HepG2 (cell line): ENCODE measurements at regions not wholly inside any gene's neighbourhood (a gene's known extent, or its start where the extent isn't known, plus 50 kb on each side); places are given as distances from the start of the nearest gene placed in this dataset.

ENCODE experiments used
- AKNA ChIP-seq: sonication (generic); formaldehyde crosslinking; IDR thresholded peaks from 2 replicates; pipeline ENCODE4 v1.4.0; 2020; ENCODE audit warnings: missing genetic modification reagents, borderline replicate concordance
- ARNTL ChIP-seq: sonication (generic); formaldehyde crosslinking; IDR thresholded peaks from 2 replicates; pipeline ENCODE4 v1.4.0; 2020; ENCODE audit warnings: mild to moderate bottlenecking, missing genetic modification reagents
- CHD2 ChIP-seq: IDR thresholded peaks from 2 replicates; pipeline ENCODE4 v1.6.1; 2011; ENCODE audit warnings: low read depth, low read length, improper control_type of control experiment
- DPF2 ChIP-seq: sonication (generic); formaldehyde crosslinking; IDR thresholded peaks from 2 replicates; pipeline ENCODE4 v1.4.0; 2020; ENCODE audit warnings: mild to moderate bottlenecking, low read depth, missing genetic modification reagents, borderline replicate concordance
- EZH2 ChIP-seq: conservative IDR thresholded peaks from 2 replicates; pipeline ENCODE4 v1.6.1; 2012; ENCODE audit warnings: mild to moderate bottlenecking, low read depth, low read length, moderate library complexity
- FOSL1 ChIP-seq: sonication (generic); formaldehyde crosslinking; IDR thresholded peaks from 2 replicates; pipeline ENCODE4 v1.9.0; 2021; ENCODE audit warnings: missing genetic modification reagents, borderline replicate concordance
- HNF1A ChIP-seq, 2 experiments: sonication (generic) in 1 of 2; formaldehyde crosslinking in 1 of 2; IDR thresholded peaks; 2 replicates each; pipeline versions ENCODE4 v1.4.0 to v1.6.1; 2016 to 2020; ENCODE audit warnings: borderline replicate concordance in 1 of 2, low read depth in 1 of 2, mild to moderate bottlenecking in 1 of 2, missing genetic modification reagents in 1 of 2
- HNF4G ChIP-seq, 2 experiments: sonication (generic) in 1 of 2; formaldehyde crosslinking in 1 of 2; IDR thresholded peaks; 2 replicates each; pipeline versions ENCODE4 v1.4.0 to v1.6.1; 2011 to 2020; ENCODE audit warnings: borderline replicate concordance in 2 of 2, low read depth in 2 of 2, mild to moderate bottlenecking in 2 of 2, low read length in 1 of 2, missing genetic modification reagents in 1 of 2, moderate library complexity in 1 of 2
- SKI ChIP-seq: fragments of 450-650 bp; IDR thresholded peaks from one replicate; pipeline ENCODE4 v1.6.1; 2018; ENCODE audit warnings: mild to moderate bottlenecking; ENCODE audit not compliant: partially characterized antibody
- SMC3 ChIP-seq: IDR thresholded peaks from 2 replicates; pipeline ENCODE4 v1.6.1; 2011; ENCODE audit warnings: low read length, improper control_type of control experiment
- ZSCAN29 ChIP-seq: sonication (generic); formaldehyde crosslinking; conservative IDR thresholded peaks from 2 replicates; pipeline ENCODE4 v1.4.0; 2020; ENCODE audit warnings: mild to moderate bottlenecking, missing genetic modification reagents
- TF ChIP-seq, protein P1 (sequence below): sonication (generic); formaldehyde crosslinking; IDR thresholded peaks from 2 replicates; pipeline ENCODE4 v1.5.0; 2020; ENCODE audit warnings: mild to moderate bottlenecking, missing genetic modification reagents, moderate library complexity
- TF ChIP-seq, protein P2 (sequence below): sonication (generic); formaldehyde crosslinking; IDR thresholded peaks from 2 replicates; pipeline ENCODE4 v1.8.1; 2023; ENCODE audit warnings: missing genetic modification reagents, inconsistent platforms, borderline replicate concordance

DNA sequence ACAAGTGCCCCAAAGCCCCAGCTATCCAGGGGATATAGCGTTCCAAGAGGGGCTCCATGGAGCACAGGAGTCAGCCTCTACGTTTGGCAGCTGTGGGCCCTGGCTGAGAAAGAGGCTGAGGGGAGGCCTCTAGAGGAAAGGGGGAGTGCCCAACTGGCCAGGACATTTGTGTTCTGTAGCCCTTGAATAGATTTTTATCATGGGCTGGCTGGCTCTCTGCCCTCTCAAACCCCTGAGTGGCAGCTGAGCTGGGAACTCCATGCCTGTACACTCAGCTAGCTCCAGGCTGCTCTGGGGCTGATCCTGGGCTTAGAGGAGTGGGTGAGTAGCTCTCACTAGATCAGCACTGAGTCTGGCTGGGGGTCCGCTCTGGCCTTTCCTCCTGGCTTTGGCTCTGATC is 285.0 kb downstream of the ZSWIM6 start:
- no peak for TF ChIP-seq ZSCAN29
- TF ChIP-seq, protein P1, sequence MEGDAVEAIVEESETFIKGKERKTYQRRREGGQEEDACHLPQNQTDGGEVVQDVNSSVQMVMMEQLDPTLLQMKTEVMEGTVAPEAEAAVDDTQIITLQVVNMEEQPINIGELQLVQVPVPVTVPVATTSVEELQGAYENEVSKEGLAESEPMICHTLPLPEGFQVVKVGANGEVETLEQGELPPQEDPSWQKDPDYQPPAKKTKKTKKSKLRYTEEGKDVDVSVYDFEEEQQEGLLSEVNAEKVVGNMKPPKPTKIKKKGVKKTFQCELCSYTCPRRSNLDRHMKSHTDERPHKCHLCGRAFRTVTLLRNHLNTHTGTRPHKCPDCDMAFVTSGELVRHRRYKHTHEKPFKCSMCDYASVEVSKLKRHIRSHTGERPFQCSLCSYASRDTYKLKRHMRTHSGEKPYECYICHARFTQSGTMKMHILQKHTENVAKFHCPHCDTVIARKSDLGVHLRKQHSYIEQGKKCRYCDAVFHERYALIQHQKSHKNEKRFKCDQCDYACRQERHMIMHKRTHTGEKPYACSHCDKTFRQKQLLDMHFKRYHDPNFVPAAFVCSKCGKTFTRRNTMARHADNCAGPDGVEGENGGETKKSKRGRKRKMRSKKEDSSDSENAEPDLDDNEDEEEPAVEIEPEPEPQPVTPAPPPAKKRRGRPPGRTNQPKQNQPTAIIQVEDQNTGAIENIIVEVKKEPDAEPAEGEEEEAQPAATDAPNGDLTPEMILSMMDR (CRISPR knock-in tag), result no peak
- no peak for TF ChIP-seq EZH2
- TF ChIP-seq DPF2 (CRISPR knock-in tag), result no peak
- TF ChIP-seq ARNTL (CRISPR knock-in tag), result no peak
- TF ChIP-seq CHD2, result no peak
- TF ChIP-seq, protein P2, sequence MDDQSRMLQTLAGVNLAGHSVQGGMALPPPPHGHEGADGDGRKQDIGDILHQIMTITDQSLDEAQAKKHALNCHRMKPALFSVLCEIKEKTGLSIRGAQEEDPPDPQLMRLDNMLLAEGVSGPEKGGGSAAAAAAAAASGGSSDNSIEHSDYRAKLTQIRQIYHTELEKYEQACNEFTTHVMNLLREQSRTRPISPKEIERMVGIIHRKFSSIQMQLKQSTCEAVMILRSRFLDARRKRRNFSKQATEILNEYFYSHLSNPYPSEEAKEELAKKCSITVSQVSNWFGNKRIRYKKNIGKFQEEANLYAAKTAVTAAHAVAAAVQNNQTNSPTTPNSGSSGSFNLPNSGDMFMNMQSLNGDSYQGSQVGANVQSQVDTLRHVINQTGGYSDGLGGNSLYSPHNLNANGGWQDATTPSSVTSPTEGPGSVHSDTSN (CRISPR knock-in tag), result no peak
- TF ChIP-seq FOSL1 (CRISPR knock-in tag), result no peak
- no peak for TF ChIP-seq HNF1A (IDR thresholded peaks at IDR 0.05; ENCODE audit: low read depth)
- no peak for TF ChIP-seq HNF1A (CRISPR knock-in tag; IDR thresholded peaks at IDR 0.05; ENCODE audit: borderline replicate concordance)
- no peak for TF ChIP-seq HNF4G (IDR thresholded peaks at IDR 0.05; ENCODE audit: borderline replicate concordance, low read depth, low read length)
- no peak for TF ChIP-seq HNF4G (CRISPR knock-in tag; IDR thresholded peaks at IDR 0.05; ENCODE audit: borderline replicate concordance, low read depth)
- TF ChIP-seq AKNA (CRISPR knock-in tag), result no peak
- TF ChIP-seq SMC3, result no peak
- no peak for TF ChIP-seq SKI
